HepG2 (cell line): ENCODE measurements at regions not wholly inside any gene's neighbourhood (a gene's known extent, or its start where the extent isn't known, plus 50 kb on each side); places are given as distances from the start of the nearest gene placed in this dataset.
"Not testable (repeated sequence)": the region's sequence is repeated elsewhere in the genome, so short reads cannot be mapped to it uniquely, and the experiment has no call there.

Experiments
- ETV5 ChIP-seq: IDR thresholded peaks from 2 replicates; pipeline ENCODE4 v1.6.1; 2018; ENCODE audit warnings: missing biosample characterization, missing genetic modification reagents, inconsistent platforms, borderline replicate concordance
- EZH2 ChIP-seq: conservative IDR thresholded peaks from 2 replicates; pipeline ENCODE4 v1.6.1; 2012; ENCODE audit warnings: mild to moderate bottlenecking, low read depth, low read length, moderate library complexity
- GATAD1 ChIP-seq: IDR thresholded peaks from 2 replicates; pipeline ENCODE4 v1.6.1; 2016; ENCODE audit warnings: missing genetic modification reagents, missing compliant biosample characterization
- GPN1 ChIP-seq: sonication (generic); formaldehyde crosslinking; IDR thresholded peaks from 2 replicates; pipeline ENCODE4 v1.5.1; 2020; ENCODE audit warnings: missing genetic modification reagents, borderline replicate concordance
- IRX3 ChIP-seq: sonication (generic); formaldehyde crosslinking; IDR thresholded peaks from 2 replicates; pipeline ENCODE4 v1.8.1; 2023; ENCODE audit warnings: mild to moderate bottlenecking, low read depth, missing genetic modification reagents, borderline replicate concordance
- NCOA1 ChIP-seq: sonication (generic); formaldehyde crosslinking; IDR thresholded peaks from 2 replicates; pipeline ENCODE4 v1.9.0; 2021; ENCODE audit warnings: missing genetic modification reagents
- NR2F2 ChIP-seq: IDR thresholded peaks from 2 replicates; pipeline ENCODE4 v1.6.1; 2012; ENCODE audit warnings: low read depth, inconsistent platforms, borderline replicate concordance
- STAG1 ChIP-seq: sonication (generic); formaldehyde crosslinking; IDR thresholded peaks from 2 replicates; pipeline ENCODE4 v1.4.0; 2020; ENCODE audit warnings: missing genetic modification reagents
- TCF7L2 ChIP-seq: IDR thresholded peaks from 2 replicates; pipeline ENCODE4 v1.6.1; 2011; ENCODE audit warnings: mild to moderate bottlenecking, low read depth, low read length, moderate library complexity
- ZMAT3 ChIP-seq: sonication (generic); formaldehyde crosslinking; conservative IDR thresholded peaks from 2 replicates; pipeline ENCODE4 v1.7.0; 2021; ENCODE audit warnings: missing genetic modification reagents
- ZNF570 ChIP-seq: sonication (generic); formaldehyde crosslinking; IDR thresholded peaks from 2 replicates; pipeline ENCODE4 v1.4.0; 2020; ENCODE audit warnings: mild to moderate bottlenecking, missing genetic modification reagents, borderline replicate concordance
- TF ChIP-seq, protein P1 (sequence below): sonication (generic); formaldehyde crosslinking; IDR thresholded peaks from 2 replicates; pipeline ENCODE4 v1.5.0; 2020; ENCODE audit warnings: mild to moderate bottlenecking, missing genetic modification reagents, moderate library complexity

- TF ChIP-seq EZH2; ZMAT3; GPN1 (CRISPR knock-in tag); GATAD1 (CRISPR knock-in tag); TCF7L2; NR2F2; NCOA1 (CRISPR knock-in tag); ZNF570 (CRISPR knock-in tag); ETV5; STAG1 (CRISPR knock-in tag); IRX3 (CRISPR knock-in tag): not testable (repeated sequence)
- TF ChIP-seq, protein P1, sequence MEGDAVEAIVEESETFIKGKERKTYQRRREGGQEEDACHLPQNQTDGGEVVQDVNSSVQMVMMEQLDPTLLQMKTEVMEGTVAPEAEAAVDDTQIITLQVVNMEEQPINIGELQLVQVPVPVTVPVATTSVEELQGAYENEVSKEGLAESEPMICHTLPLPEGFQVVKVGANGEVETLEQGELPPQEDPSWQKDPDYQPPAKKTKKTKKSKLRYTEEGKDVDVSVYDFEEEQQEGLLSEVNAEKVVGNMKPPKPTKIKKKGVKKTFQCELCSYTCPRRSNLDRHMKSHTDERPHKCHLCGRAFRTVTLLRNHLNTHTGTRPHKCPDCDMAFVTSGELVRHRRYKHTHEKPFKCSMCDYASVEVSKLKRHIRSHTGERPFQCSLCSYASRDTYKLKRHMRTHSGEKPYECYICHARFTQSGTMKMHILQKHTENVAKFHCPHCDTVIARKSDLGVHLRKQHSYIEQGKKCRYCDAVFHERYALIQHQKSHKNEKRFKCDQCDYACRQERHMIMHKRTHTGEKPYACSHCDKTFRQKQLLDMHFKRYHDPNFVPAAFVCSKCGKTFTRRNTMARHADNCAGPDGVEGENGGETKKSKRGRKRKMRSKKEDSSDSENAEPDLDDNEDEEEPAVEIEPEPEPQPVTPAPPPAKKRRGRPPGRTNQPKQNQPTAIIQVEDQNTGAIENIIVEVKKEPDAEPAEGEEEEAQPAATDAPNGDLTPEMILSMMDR (CRISPR knock-in tag): not testable (repeated sequence)
Observed at GRCh38 chr9:42412354-42412753, 228.9 kb downstream of the SPATA31A6 start.
